Thyroid gland (tissue), 4 donors: ENCODE measurements at regions not wholly inside any gene's neighbourhood (a gene's known extent, or its start where the extent isn't known, plus 50 kb on each side); places are given as distances from the start of the nearest gene placed in this dataset.

ENCODE experiments used
- DNase-seq, 2 donors: peaks; one replicate each; pipeline ENCODE4 v3.0.0-alpha.2; 2019
- H3K27ac ChIP-seq, 3 donors: fragments of 200-600 bp; sonication (generic); 1 replicate in 2 of 3; 2 replicates in 1 of 3; pipeline ENCODE4 v1.5.1; 2016 to 2019; ENCODE audit warnings: mild to moderate bottlenecking in 1 of 3, moderate library complexity in 1 of 3
- H3K27me3 ChIP-seq: fragments of 200-600 bp; sonication (generic); one replicate; pipeline ENCODE4 v1.5.1; 2019
- H3K36me3 ChIP-seq, 2 donors: fragments of 200-600 bp; sonication (generic); one replicate each; pipeline ENCODE4 v1.5.1; 2016 to 2019
- H3K4me1 ChIP-seq, 2 donors: fragments of 200-600 bp; sonication (generic); one replicate each; pipeline ENCODE4 v1.5.1; 2017 to 2019
- H3K4me3 ChIP-seq, 3 donors: fragments of 200-600 bp; sonication (generic); replicated peaks in 1 of 3; 1 replicate in 2 of 3; 2 replicates in 1 of 3; pipeline ENCODE4 v1.5.1; 2016; ENCODE audit warnings: mild to moderate bottlenecking in 1 of 3
- H3K9me3 ChIP-seq: fragments of 200-600 bp; sonication (generic); one replicate; pipeline ENCODE4 v1.5.1; 2017
- CTCF ChIP-seq, 6 experiments: fragments of 200-600 bp in 3 of 6; fragments of 450-650 bp in 3 of 6; sonication (generic) in 3 of 6; IDR thresholded peaks; one replicate each; pipeline ENCODE4 v1.5.1; 2016 to 2019; ENCODE audit warnings: antibody characterized with exemption in 6 of 6, mild to moderate bottlenecking in 2 of 6, inconsistent platforms in 1 of 6, moderate library complexity in 1 of 6
- POLR2A ChIP-seq, 2 donors: fragments of 450-650 bp; IDR thresholded peaks; one replicate each; pipeline ENCODE4 v1.6.1; 2017; ENCODE audit warnings: antibody characterized with exemption in 2 of 2, mild to moderate bottlenecking in 2 of 2, moderate library complexity in 1 of 2
- WGBS, 2 donors: methylation state at CpG; one replicate each; pipeline ENCODE4 v1.1.5; 2017; 5-methylcytosine and 5-hydroxymethylcytosine counted together
- intact Hi-C: fragments of 100-400 bp; cut with DNase I; formaldehyde crosslinking; loops from one replicate; pipeline ENCODE4 v1.15.1; 2023

DNA sequence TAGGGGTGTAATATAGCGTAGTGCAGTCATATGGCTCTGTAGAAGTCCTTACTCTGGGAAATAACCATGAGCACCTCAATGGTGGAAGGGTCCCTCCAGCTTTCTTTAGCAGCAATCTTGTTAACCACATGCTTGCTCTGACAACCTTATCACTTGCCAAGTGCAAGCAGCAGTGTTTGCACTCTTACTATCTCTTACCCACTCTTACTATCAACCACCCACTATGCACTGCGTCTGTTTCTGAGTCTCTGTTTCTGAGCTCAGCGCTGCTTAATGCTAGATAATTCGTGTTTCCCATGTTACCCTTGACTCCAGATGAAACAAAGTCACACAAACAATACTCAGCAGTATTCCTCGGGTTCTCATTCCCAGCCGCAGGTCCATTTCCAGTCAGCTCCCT lies 433.7 kb upstream of the PFKP start:
- WGBS, 2 donors, result 75 to 82% methylated on average over 6 of the region's 6 CpGs
- no peaks in the 10 kb centered on the region for H3K27me3 ChIP-seq
- no peaks in the 10 kb centered on the region for H3K9me3 ChIP-seq
- H3K36me3 ChIP-seq, result no peaks in the 10 kb centered on the region
- intact Hi-C loops, result no loop called here
- no peak for DNase-seq
- TF ChIP-seq CTCF (IDR thresholded peaks at IDR 0.05) (no peak), POLR2A (IDR thresholded peaks at IDR 0.05) (no peak)
- H3K4me1 ChIP-seq, result no peaks in the 10 kb centered on the region
- no peak overlapping the region for H3K4me3 ChIP-seq
- H3K27ac ChIP-seq, result no peak overlapping the region

DNA sequence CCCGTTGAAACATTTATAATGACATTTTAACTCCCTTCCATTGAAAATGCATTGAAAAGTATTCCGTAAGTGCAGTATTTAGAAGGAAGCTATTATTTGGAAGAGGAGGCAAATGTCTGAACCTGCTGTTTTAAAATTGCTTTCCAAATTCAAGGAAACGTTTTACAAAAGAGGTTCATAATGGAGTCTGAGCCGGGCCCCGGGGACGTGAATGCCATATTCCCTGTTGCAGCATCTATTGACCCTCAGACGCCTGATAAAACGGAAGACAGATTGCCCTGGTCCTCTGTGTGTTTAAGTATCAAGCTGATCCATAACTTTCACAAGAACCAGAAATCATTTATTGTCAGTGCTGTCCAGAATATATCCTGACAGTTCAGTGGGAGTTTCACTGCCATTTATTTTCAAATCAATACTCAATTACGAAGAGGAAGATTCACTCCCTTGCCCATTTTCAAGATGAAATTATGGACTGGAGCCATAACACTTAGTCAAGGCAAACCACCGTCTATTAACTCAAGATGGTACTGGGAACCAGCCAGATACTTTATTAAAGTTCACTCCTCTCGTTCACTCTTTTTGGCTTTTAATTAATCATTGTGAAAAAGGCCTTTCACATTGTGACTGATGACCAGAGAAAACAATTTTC lies 435.7 kb upstream of the PFKP start:
- Histone ChIP-seq H3K27ac (no peak overlapping the region), H3K36me3 (no peaks in the 10 kb centered on the region), H3K9me3 (no peaks in the 10 kb centered on the region), H3K4me3 (no peak overlapping the region), H3K4me1 (no peaks in the 10 kb centered on the region), H3K27me3 (no peaks in the 10 kb centered on the region)
- no peak for TF ChIP-seq CTCF (IDR thresholded peaks at IDR 0.05)
- TF ChIP-seq POLR2A (IDR thresholded peaks at IDR 0.05), result no peak
- WGBS, 2 donors, result 80 to 85% methylated on average over 11 of the region's 11 CpGs
- no peak for DNase-seq
- intact Hi-C loops, result no loop called here

- H3K27me3 ChIP-seq, result no peaks in the 10 kb centered on the region
- no peak for TF ChIP-seq CTCF (IDR thresholded peaks at IDR 0.05)
- no peak for TF ChIP-seq POLR2A (IDR thresholded peaks at IDR 0.05)
- no peaks in the 10 kb centered on the region for H3K9me3 ChIP-seq
- no peaks in the 10 kb centered on the region for H3K4me1 ChIP-seq
- 85 to 87% methylated on average over 6 of the region's 6 CpGs for WGBS, 2 donors
- intact Hi-C loops, result no loop called here
- H3K27ac ChIP-seq, result no peak overlapping the region
- no peaks in the 10 kb centered on the region for H3K36me3 ChIP-seq
- DNase-seq, result no peak
- no peak overlapping the region for H3K4me3 ChIP-seq
Measured at GRCh38 chr10:2628705-2629104, 438.6 kb upstream of the PFKP start.

DNA sequence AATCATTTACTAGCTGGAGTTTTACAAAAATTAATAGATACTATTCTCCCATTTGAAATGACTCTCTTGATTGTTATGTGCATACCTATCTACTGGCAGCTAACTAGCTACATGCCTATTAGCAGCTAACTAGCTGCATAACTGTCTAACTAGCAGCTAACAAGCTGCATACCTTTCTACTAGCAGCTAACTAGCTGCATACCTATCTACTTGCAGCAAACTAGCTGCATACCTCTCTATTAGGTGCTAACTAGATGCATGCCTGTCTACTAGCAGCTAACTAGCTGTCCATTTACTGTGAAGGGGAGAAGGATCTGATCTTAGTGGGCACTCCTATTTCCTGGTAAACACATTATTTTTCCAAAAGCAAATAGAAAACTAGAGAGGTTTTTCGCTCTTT lies 439.4 kb upstream of the PFKP start:
- DNase-seq, result no peak
- no peaks in the 10 kb centered on the region for H3K9me3 ChIP-seq
- no peaks in the 10 kb centered on the region for H3K4me1 ChIP-seq
- H3K36me3 ChIP-seq, result no peaks in the 10 kb centered on the region
- no peak overlapping the region for H3K4me3 ChIP-seq
- TF ChIP-seq CTCF (IDR thresholded peaks at IDR 0.05), result no peak
- no peak for TF ChIP-seq POLR2A (IDR thresholded peaks at IDR 0.05)
- intact Hi-C loops, result no loop called here
- H3K27me3 ChIP-seq, result no peaks in the 10 kb centered on the region
- H3K27ac ChIP-seq, result no peak overlapping the region
- 41 to 75% methylated on average over 1 of the region's 1 CpG for WGBS, 2 donors

GRCh38 chr10:2625094-2625493 lies 442.3 kb upstream of the PFKP start:
- no peaks in the 10 kb centered on the region for H3K9me3 ChIP-seq
- no peak overlapping the region for H3K4me3 ChIP-seq
- no peak overlapping the region for H3K27ac ChIP-seq
- intact Hi-C loops, result no loop called here
- 92 to 94% methylated on average over 10 of the region's 10 CpGs for WGBS, 2 donors
- no peaks in the 10 kb centered on the region for H3K4me1 ChIP-seq
- no peaks in the 10 kb centered on the region for H3K36me3 ChIP-seq
- no peak for DNase-seq
- no peak for TF ChIP-seq CTCF (IDR thresholded peaks at IDR 0.05)
- TF ChIP-seq POLR2A (IDR thresholded peaks at IDR 0.05), result no peak
- no peaks in the 10 kb centered on the region for H3K27me3 ChIP-seq
